Stimulated activated CD8-positive, alpha-beta memory T cell treated with anti-CD3 and anti-CD28 coated beads, Interleukin-7, amount 100 ng/mL, for 48 hours (primary cell): ENCODE measurements at regions not wholly inside any gene's neighbourhood (a gene's known extent, or its start where the extent isn't known, plus 50 kb on each side); places are given as distances from the start of the nearest gene placed in this dataset.

Experiments
- DNase-seq, 2 donors: peaks; one replicate each; pipeline ENCODE4 v3.0.0-alpha.2; 2020; ENCODE audit warnings: low read depth in 1 of 2; ENCODE audit errors: extremely low read depth in 1 of 2

DNA sequence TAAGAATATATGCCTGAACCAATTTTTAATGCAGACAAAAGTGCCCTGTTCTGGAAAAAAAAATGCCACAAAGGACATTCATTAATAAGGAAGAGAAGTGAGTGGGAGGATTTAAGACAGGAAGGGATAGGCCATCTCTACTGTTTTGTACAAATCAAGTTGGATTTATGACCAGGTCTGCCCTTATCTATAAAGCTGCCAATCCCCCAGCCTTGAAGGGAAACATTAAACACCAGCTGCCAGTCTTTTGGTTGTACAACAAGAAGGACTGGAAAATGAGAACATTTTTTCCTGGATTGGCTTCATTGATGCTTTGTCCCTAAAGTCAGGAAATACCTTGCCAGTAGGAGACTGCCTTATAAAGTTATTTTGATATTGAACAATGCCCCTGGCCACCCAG is 444.0 kb downstream of the NPHP4 start:
- DNase-seq = no peak

DNA sequence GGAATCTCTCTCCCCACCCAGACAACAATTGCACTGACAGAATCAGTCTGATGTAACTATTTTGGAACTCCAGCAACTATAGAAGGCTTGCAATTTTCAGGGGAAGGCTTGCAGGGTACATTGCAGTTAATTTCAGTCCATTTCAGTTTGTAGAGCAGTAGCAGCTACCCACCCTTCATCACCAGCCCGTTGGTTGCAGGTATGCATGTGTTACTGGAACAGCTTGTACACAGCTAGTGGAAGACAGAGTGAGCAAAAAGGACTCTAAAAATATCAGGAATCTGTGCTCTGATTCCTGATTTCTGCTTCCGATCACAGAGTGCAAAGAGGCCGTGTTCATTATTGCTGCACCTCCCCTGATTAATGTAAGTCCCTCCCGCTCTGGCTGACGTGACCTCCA is 449.0 kb downstream of the NPHP4 start:
- no peak for DNase-seq

DNA sequence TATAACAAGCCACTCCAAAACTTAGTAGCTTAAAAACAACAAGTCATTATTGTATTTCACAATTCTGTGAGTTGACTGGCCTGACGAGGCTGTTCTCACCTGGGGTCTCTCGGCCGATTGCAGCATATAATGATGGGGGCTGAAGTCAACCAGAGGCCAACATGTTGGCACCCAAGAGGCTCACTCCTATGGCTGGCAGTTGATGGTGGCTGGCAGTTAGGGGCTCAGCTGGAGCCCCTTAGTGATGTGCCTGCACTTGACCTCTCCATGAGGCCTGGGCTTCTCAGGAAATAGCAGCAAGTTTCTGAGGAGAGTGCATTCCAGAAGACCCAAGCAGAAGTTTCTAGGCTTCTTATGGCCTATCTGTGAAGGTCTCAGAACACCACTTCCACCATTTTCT is 459.4 kb downstream of the NPHP4 start:
- DNase-seq = no peak

DNA sequence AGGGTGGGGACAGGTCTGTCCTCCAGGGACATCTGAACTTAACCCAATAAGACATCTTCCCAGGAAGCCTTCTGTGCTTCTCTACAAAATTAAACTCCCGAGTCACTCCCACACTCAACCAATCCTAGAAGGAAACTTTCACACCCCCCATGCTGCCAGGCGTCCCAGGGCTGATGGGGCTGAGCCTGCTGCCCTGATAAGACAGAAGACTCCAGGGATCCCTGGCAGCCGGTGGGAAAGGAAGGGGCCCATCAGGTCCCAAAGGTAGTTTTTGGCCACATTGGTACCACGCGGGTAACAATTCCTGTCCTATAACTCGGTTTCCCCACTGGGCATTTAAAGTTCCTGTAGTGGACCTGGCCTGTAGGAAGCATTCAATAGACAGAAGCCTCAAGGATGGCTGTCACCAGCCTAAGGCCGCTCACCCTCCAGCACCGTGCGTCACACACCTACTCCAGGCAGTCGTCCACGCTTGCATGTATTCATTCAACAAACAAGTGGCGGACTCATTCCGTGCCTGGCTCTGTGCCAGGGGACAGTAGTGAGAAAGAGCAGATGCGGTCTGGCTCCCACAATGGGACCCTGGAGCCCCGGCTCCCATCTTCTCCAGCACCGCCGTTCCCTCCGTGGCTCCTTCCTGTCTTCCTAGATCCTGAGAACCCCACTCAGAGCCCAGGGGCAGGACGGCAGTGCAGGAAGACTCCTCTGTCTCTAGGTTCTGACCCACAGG is 465.2 kb downstream of the NPHP4 start:
- no peak for DNase-seq

DNA sequence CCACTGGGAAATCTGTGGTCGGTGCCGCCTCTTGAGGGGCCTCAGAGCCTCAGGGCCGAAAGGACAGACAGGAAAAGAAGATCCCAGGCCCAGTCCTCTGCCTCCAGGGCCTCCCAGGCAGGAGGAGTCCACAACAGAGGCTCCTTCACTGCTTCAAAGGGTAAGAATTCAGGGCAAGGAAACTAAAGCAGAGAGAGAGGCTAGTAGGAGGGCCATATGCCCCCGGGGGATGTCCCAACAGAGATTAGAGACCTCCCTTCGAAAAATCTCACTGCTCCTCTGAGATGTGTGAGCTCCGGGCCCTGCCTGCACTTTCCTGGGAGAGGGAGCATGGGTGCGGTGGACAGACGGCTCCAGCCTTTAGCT is 465.9 kb downstream of the NPHP4 start:
- DNase-seq = no peak

DNA sequence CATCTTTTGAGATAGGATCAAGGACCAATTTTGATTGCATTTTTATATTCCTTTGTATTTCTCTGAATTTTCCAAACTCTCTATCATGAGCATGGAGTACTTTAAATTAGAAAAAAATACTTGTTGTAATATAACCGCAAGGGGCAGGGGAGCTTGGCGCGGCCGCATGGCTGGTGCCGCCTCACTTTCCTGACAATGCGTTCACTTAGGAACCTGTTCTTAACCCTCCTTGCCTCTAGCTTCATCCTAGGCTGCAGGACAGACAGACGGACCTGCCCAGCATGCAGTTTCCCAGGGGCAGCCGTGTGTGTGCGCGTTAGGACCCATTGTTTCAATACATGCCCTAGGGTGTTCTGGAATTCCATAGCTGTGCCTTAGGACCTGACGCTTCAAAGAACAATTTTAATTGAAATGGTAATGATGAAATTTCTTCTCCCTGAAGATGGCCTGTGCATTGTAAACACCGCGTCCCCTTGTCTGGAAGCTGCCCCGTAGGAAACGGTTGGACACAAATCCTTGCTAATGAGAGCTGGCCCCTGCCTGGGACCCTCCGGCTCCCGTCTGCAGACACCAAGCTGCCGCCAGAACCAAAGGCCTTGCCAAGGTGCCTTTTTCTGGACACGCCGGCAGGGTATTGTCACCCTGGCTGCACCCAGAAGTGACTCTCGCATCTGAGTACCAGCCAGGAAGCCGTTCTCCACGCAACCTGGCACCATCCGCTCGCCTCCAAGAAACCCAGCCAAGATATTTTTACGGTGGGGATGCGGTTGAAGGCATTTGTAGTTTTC is 466.4 kb downstream of the NPHP4 start:
- DNase-seq = no peak

DNA sequence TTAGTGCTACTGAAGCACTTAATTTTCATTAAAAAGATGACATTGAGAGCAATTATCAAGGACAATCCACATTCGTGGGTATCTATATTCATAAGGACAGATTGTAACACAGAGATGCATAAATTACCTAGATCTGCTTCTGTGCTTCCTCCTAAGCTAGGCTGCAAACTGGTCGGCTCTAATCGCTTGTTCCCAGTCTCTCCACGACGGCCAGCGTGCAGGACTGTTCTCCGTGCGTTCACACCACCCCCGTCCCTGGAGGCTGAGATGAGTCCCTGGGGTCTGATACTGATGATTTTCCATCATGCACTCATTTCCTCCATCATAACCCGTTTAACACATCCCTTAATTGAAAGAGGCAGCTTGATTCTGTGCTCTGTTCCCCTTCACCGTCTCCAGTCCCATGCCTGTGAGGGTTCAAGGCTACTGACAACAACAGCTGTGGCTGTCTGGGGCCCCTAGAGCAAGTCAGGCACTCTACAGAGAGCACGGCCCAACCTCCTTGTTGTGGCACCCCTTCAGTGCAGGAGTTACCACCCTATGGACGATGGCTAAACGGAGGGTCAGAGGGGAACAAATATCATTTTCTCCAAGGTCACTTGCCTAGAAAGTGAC is 469.6 kb downstream of the NPHP4 start:
- no peak for DNase-seq

DNA sequence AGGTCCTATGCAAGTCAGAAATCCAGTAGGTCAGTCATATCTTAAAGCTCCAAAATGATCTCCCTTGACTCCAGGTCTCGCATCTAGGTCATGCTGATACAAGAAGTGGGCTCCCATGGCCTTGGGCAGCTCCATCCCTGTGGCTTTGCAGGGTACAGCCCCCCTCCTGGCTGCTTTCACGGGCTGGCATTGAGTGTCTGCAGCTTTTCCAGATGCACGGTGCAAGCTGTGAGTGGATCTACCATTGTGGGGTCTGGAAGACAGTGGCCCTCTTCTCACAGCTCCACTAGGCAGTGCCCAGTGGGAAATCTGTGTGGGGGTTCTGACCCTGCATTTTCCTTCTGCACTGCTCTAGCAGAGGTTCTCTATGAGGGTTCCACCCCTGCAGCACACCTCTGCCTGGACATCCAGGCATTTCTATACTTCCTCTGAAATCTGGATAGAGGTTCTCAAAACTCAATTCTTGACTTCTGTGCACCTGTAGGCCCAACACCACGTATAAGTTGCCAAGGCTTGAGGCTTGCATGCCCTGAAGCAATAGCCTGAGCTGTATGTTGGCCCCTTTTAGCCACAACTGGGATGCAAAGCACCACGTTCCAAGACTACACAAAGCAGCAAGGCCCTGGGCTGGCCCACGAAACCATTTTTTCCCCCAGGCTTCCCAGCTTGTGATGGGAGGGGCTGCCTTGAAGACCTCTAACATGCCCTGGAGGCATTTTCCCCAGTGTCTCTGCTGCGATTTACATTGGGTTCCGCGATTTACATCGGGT is 472.7 kb downstream of the NPHP4 start:
- DNase-seq = no peak

DNA sequence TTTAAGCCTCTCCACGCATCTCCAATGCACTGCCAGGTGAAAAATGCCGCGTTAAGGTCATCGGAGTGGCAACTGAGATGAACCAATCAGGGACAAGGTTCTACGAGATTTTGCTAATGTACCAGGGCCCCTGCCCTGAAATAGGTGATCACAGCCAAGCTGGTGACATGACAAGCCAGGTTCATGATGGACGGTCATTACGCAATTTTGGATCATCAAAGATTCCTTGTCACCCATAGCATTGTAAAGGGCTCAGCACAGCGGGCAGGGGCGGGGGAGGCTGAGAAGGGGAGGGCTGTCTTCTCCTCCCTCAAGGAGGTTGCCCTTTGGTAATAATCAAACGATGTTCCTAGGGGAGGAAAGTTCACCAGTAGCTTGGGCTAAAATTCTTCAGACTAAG is 475.5 kb downstream of the NPHP4 start:
- no peak for DNase-seq

DNA sequence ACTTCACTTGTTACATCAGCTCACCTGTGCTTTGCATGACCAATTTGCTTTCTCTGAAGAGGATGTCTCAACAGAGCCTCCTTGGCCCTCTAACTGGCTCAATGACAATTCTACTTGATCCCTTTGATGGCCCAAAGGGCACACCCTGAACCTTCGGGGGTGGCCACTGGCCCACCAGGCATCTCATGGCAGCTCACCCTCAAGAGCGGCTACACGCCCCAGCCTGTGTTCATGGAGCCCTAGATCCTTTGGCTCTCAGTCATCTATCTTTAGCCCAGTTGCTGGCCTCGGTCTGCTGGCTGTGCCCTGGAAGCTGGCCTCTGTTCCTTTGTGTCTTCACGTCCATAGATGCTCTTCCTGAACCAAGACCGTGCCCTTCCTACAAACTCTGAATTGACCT is 476.7 kb downstream of the NPHP4 start:
- no peak for DNase-seq

DNA sequence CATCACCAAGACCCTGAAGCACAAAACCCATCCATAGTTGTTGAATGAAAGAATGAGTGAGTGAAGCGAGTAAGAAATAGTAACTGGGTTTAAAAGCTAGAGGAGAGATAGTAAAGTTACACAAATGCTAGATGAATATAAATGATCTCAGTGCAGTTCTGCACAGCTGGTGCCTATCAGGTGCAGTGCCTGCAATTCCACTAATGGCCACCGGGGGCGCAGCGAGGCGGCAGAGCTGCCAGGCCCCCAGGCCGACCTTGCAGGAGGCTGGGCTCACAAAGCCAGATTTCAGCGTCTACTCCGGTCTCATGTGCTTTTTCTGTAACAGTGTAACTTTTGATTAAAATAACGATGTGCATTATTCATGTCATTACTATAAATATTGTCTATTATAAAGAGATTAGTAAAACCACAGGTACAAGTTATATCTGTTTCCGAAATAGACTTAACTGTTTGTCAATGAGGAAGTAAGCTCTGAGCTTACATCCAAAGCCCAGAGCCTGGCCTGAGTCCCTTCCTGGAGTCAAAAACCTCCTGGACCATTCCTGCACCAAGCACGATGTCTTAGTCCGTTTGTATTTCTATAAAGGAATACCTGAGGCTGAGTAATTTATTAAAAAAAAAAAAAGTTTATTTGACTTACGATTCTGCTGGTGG is 477.6 kb downstream of the NPHP4 start:
- DNase-seq = peak; percentile 8 to 36

DNA sequence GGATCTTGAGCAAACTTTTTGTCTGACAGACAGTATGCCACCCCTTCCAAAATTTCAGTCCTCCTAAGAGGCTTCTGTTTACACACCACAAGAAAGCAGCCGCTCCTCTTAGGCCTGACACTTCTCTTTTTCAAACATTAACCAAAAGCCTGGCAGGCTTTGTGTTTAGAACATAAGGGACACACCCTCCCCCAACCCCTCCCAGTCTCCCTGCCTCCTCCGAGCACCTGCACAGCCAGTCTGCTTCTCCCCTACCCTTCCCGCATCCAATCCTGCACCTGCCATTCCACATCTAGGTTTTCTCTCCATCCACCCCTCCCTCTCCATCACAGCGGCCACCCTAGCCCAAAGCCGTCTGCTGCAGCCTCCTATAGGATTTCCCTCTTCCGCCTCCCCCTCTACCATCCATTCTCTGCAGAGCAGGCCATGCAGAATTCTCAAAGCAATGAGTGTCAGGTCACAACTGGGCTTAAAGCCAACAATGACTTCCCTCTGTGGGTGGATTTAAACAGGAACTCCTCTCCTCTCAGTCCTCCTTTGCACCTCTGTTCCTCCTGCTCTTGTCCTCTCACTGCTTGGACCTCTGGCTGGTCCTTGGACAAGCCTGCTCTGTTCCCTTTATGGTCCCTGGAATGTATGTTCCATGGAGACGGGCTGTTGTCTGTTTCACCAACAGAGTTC is 478.2 kb downstream of the NPHP4 start:
- DNase-seq = no peak

DNA sequence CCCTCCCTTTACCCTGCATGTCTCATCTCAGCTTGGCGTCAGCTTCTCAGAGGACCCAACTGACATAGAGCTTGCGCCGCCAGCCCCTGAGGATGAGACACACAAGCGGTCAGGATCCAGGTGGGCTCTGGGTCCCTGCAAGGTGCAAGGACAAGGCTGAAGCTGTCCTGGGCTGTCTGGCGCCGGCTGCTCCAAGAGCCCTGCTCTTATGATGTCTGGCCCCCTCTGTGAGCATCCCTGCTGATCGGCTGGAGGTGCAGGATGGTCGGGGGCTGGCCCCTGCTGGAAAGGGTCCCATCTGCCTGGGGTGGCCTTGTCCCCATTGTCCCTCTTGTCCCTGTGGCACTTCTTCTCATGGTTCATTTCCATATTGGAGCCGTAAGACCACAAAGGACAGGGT is 479.0 kb downstream of the NPHP4 start:
- DNase-seq = no peak

DNA sequence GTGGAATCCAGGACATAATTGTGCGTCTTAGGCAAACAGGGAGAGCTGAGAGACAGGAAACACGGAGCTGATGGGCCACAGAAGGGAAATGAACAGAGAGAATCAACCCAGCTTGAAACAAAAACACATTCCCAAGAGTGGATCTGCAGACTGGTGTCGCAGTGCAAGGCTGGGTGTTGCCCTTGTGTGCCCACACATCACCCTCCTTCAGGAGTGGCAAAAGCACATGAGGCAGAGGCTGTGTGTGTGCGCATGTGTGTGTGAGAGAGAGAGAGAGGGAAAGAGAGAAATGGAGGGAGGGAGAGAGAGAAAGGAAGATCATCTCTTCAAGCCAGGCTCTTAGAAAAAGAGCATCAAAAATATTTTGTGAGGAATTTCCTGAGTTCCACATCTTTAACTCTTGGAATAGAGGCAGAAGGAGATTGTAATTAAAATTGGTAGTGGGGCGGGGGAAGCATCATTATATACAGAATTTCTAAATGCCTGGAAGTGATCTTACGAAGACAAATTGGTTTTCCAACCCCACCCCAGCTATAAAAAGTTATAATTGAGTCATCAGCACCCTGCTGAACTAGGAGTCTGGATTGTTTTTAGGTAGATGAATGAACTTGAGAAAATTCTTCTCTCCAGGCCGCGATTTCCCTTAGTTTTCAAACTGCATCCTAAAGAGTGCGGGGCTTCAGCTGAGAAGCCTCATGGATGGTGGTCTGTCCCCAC is 480.7 kb downstream of the NPHP4 start:
- DNase-seq = no peak

DNA sequence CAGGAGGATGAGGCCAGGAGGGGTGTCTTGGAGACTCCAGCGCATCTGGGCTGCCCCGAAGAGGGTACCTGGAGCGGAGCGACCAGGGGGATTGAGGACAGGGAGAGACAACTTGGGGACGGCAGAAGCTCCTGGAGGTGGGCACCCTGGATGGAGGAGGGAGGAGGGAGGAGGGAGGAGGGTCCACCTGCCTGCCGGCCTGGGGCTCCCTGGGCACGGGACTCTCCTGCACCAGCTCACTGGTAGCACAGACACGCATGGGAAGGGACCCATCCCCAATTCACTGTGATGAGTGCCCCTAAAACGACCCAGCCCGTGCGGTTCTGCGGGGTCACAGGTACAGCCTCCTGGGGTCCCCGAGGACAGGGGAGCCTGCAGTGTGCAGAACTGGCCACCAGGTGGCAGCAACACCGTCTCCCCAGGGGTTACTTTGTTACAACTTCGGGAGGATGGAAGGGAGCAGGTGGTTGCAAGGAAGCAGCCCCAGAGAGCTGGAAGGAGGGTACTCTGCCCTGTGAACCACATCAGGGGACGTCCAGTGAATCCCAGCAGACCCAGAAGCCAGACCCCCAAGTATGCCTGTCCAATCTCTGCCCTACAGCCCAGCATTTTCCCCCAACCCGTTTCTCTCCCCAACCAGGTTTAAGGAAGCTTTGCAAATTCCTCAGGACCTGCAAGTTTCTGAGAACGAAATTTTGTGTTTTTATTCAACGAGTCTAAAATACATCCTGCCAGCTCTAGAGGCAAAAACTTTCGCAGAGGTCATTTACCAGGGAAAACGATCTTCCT is 482.4 kb downstream of the NPHP4 start:
- peak; percentile 34 to 37 for DNase-seq

DNA sequence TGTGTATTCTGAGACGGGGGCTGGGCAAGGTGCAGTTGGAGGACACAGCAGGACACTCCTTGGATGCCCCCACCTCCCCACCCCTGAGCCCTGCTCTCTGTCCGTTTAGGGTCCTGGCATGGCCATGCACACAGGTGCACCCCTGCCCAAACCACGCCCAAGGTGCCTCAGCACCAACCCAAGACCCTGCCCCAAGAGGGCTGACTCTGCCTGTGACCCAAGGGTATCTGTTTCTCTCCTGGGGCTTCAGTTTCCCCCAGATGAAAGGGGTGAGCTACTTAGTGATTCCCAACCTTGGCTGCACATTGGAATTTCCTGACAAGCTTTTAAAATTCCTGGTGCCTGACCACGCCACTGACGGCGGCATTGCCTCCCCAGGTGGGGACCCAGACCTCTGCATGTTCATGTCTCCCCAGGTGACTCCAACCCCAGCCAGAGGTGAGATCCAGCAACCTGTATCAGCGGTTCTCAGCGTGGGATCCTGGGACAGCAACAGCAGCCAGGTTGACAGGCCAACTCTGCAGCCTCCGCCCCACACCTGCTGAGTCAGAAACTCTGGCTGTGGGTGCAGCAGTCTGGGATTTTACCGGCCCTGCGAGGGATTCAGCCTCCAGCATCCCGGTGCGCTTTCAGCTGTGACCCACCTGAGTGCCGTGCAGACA is 483.4 kb downstream of the NPHP4 start:
- DNase-seq = no peak

DNA sequence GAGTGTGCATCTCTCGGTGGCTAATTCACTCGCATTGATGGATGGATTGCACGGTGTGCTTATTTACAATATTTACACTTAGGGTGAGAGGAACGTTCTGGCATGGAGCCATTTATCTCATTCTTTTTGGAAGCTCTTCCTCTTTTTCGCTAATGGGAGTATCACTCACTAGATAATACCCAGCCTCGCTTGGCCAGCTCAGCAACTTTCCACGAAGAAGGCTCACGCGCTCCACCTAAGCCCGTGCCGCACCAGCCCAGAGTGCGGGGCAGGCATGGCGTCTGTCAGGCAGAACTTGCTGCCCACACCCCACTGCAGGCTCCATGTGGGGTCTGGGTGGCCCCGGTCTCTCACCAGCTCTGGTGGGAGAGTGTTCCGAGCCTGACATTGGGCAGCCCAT is 484.9 kb downstream of the NPHP4 start:
- no peak for DNase-seq

DNA sequence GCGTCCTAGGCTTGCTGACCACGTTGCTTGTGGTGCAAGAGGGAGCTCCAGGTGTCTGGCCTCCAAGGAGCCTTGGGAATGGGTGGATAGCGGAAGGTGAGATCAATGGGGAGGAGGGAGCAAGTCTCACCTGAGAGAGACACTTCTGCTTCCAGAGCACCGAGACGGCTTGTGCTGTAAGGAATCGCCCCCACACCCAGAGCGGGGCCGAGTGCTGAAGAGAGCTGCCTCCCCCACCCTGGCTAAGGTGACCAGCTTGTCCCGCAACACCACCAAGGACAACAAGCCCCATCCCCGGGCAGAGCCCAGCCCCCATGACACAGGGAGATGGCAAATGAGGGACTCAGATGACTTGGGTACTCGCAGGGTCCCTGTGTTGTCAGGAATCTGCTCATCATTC is 485.6 kb downstream of the NPHP4 start:
- DNase-seq = no peak
